Suppressor macrophage treated with lipopolysaccharide for 4 hours (primary cell): ENCODE measurements at regions not wholly inside any gene's neighbourhood (a gene's known extent, or its start where the extent isn't known, plus 50 kb on each side); places are given as distances from the start of the nearest gene placed in this dataset.
"Not testable (repeated sequence)": the region's sequence is repeated elsewhere in the genome, so short reads cannot be mapped to it uniquely, and the experiment has no call there.

ENCODE experiments used
- DNase-seq: peaks from one replicate; pipeline ENCODE4 v3.0.0-alpha.2; 2020

DNA sequence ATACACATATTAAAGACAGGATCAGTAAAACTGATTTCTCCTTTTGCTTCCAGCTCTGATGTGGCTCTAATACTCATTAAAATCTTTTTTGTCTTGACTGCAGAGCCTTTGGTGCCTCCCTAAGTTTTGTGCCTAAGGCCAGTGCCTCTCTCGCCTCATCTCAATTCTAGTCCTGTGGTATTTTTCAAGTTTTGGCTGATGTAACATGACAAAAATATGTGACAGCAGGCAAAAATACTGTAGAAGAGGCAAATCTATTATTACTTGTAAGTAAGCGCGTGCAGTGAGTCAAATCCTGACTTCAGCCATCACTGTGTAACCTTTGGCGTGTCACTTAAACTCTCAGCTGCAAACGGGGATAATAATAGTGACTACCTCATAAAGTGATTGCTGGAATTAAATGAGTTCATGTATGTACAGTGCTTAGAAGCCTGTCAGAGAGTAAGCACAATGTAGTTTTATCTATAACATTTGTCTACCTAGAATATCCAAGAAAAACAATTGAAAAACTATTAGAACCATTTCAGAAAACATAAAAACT lies 74.0 kb downstream of the MAB21L3 start:
- no peak for DNase-seq

DNA sequence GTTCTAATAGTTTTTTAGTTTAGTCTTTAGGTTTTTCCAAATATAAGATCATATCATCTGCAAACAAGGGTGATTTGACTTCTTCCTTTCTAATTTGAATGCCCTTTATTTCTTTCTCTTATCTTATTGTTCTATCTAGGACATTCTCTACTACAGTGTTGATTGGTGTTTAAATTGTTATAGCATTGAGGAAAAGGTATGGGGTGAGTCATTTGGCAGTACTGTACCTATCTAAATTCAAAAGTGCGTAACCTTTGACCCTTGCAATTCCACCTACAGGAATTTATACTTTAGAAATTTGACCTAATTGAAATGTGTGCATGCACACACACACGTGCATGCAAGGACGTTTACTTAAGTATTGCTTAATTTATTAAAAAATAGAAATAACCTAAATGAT lies 78.3 kb downstream of the MAB21L3 start:
- DNase-seq = no peak

DNA sequence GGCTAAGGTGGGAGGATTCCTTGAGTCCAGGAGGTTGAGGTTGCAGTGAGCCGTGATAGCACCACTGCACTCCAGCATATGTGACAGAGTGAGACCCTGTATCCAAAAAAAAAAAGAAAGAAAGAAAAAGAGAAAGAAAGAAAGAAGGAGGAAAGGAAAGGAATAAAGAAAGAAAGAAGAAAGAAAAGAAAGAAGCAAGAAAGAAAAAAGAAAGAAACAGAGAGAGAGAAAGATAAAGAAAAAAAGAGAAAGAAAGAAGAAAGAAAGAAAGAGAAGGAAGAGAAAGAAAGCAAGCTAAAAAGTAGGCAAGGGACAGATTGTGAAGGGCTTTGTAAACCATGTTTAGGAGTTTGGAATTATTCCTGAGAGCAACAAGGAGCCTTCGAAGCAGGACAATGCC lies 80.1 kb downstream of the MAB21L3 start:
- no peak for DNase-seq

DNA sequence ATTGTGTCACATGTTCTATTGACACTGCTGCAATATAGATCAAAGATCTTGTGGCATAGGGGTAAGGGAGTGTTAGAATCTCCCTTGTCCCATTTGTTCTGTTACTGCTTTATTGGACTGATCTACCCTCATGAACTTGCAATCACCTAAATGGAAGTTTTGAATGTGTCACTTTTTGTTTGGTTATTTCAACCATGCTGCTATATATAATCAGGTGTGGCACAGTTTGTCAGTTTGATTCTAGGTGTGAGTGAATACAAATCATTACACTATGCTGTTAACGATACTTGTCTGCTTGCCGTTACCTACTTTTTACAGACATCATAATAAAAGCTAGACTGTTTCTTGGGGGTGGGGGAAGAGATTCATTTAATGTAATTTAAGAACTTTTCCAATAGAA lies 82.6 kb downstream of the MAB21L3 start:
- DNase-seq = no peak

DNA sequence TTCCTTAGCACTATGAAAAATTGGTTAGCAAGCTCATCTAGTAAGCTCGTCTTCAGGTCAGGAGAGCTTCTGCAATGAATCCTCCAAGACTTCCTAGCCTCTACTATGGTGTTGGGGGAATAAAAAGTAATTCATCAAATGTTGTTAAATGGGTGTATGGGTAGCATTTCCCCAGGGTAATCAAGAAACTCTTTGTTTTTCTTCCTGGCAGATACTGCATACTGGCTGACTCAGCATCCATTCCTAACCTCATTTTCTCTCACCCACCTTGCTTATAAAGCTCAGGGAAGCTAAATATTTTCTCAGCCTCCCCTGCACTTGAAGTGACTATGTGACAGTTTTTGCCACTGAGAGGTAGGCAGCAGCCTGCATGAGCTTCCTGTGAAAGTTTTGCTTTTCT lies 83.4 kb downstream of the MAB21L3 start:
- no peak for DNase-seq

DNA sequence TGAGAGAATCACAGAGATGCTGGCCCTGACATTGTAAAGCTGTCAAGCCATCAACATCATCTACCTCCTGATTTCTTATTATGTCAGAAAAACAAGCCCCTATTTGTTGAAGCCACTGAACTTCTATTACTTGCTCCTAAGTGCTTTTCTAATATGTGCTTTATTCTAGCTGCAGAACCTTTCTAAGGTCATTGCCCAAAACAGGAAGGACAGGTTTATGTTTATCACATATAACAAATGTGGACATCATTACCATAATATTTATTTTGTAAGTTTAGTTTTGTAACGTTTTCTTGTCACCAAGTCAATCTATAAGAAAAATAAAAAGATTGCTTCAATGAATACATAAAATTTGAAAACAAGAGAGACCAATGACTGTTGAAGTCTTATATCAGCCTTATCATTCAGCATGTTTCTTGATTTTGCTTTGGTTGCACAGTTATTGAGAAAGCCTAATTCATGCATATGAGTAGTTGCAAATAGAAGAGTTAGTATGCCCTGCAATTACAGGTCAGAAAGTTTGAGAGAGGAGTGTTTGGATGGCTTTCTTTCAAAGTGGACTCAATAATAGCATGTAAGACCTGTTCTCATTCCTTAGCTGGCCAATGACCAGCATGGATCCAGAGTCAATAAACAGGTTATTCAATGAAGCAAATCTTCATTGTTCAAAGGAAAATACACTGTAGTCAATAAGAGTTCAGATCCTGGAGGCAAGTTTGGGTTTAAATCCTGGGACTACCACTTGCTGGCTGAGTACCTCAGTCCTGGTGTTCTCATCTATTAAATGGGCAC lies 84.1 kb downstream of the MAB21L3 start:
- DNase-seq = no peak

DNA sequence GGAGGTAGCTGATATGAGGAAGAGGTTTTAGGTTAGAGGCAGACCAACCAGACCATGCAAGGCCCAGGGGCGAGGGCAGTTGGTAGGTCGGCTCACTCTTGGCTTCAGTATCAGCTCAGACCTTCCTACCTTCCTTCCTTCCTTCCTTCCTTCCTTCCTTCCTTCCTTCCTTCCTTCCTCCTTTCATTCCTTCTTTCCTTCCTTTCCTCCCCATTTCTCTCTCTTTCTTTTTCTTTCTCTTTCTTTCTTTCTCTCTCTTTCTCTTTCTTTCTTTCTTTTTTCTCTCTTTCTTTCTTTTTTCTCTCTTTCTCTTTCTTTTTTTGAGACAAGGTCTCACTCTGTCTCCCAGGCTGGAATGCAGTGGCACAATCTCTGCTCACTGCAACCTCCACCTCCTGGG lies 89.1 kb downstream of the MAB21L3 start:
- DNase-seq = not testable (repeated sequence)

DNA sequence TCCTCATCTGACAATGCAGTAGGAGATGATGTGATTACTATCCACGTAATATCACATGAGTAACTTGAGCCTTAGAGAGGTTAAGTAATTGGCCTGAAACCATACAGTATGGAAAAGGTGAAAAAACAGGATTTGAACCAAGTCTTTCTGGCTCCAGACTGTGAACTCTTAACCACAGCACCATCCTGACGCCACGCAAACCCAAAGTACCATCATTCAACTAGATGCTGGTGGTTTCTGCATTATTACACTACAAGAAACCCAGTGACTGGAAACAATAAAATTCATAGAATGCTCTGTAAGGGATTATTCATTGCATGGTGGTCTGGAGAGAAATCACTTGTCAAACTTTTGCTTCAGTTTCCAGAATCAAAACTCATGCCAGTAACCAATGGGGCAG lies 90.7 kb downstream of the MAB21L3 start:
- no peak for DNase-seq

DNA sequence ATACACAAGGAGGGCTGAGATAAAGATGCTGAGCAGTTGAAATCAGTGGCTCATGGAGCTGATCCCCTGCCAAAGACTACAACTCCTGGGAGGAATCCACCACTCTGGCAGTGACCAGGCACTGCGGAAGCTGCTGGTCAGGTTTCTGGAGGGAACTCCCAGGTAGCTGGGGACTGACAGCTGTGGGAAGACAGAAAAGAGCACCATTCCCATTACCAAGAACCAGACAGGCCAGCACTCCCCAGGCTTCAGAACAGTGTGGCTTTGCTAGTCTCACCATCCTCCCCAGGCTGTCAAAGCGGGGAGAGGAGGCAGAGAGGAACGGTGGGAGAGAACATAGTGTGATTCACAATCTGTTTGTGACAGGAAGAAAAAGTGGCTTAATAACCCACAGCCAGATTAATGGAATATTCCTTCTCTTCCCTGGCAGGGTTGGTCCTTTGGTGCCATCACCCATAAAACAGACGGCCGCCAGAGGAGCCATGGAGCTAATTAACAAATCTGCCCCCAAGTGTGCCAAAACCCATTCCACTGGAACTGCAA lies 92.1 kb downstream of the MAB21L3 start:
- no peak for DNase-seq

DNA sequence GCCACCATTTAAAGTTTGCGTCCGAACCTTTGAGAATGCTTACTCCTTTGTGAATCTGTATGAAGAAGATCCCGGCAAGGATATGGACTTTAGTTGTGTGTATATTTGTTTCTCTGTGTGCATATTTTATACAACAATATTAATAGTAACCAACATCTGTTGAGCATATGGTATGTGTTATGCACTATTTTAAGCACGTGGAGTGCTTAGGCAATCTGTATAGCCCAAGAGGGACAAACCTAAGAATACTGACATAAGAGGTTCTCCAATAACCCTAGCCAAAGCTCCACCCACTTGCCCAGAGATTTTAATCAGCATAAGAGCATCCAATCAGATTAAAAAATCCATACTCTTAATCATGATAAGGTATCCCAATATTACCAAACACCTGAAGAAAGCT lies 92.7 kb downstream of the MAB21L3 start:
- DNase-seq = no peak

DNA sequence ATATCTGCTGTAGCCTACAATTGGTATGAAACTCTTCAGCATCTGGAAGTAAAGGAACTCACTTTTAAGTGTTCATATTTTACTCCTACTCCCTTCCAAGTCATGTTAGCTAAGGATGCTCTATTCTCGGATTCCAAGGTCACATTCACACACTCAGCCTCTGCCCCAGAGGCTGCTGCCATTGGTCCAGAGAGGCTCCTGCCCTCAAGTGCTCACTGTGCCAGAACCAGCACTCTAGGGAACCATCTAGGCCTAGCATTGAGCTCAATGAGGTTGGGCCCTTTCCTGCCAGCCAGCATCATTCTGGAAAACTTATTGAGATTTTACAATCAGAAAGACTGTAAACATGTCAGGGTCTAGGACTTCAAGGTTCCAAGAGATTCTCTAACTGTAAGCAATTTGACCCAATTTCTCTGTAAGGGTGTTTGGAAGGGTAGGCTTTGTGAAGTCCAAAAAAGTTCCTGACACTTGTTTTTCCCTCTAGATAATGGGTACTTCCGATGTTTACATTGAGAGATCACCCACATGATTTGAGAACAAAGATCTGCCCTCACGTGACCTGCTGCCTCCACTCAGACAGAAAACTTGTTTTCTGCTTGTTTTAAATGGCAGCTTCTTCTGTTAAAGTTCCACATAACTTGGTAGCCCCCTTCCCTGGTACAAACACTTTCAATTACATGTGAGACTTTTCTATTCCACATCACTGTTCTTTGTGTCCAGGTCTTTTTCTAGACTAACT lies 94.9 kb downstream of the MAB21L3 start:
- DNase-seq = no peak

DNA sequence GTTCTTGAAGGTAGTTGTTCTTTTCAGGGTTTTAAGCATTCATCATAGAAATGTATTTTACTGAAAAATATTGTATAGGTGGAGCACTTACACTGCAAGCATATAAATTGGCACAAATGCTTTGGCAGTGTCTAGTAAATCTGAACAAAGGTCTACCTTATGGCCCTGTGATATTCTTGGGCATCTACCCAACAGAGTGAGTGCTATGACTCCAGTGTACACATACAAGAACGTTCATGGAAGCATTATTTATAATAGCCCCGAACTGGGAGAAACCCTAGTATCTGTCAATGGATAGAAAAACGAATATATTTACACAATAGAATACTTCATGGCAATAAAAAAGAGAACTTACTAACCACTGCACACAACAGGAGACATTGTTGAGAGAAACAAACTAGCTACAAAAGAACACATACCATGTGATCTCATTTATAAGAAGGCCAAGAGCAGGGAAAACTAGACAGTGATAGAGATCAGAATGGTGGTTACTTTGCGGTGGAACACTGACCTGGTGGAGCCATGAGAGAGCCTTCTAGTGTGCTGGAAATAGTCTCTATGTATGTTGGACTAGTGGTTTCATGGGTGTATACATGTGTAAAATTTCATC lies 96.0 kb downstream of the MAB21L3 start:
- no peak for DNase-seq

DNA sequence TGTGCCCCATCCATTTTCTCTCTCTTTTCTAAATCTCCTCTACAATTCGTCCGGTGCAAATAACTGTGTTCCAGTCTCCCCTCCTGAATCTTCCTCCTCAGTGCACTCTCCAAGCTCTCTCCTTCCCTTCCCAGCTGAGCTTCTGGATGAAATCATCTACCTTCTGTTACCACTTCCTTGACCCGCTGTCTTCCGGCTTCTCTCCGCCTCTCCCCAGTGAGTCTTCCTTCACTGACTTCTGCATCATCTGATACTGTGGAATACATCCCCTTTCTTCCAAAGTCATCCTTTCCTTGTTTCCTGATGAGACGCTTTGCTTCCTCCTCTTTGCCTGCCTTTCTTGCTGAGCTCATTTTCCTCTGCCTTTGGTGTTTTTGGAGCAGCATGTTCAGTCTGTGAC lies 96.9 kb downstream of the MAB21L3 start:
- DNase-seq = no peak

DNA sequence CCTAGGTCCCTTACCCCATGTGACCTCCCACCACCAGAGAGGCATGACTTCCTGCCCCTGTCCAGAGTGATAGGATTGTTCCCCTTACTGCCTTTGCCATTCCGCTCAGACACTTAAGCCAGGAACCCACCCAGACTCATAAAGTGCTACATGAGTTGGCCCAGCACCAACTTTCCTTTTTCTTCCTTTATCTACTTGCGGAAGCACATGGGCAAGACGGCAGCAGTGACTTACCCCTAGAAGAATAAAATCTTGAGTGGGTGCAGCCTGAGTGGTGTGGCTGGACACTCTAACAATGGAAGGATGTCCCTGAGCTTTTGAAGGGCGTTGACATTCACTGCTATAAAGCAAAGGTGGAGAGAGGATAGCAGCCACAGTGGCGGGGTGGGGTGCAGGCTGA lies 100.1 kb downstream of the MAB21L3 start:
- no peak for DNase-seq

DNA sequence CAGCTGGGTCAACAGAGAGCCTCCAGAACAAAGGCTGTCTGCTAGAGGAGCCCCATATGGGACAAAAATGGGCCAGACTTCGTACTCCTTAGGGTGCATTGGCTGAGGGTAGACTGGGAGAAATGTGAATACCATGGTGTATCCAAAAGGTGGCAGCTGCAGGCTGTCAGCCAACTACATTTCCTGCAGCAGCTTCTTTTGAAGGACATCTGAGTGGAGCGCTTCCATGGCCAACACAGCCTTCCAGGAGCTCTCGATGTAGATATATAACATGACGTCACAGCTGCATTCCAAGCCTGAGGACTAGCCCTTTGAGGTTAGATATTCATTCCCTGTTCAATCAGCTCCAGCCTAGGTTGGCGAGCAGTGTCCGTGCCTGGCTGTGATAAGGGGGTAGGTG lies 107.7 kb downstream of the MAB21L3 start:
- no peak for DNase-seq

DNA sequence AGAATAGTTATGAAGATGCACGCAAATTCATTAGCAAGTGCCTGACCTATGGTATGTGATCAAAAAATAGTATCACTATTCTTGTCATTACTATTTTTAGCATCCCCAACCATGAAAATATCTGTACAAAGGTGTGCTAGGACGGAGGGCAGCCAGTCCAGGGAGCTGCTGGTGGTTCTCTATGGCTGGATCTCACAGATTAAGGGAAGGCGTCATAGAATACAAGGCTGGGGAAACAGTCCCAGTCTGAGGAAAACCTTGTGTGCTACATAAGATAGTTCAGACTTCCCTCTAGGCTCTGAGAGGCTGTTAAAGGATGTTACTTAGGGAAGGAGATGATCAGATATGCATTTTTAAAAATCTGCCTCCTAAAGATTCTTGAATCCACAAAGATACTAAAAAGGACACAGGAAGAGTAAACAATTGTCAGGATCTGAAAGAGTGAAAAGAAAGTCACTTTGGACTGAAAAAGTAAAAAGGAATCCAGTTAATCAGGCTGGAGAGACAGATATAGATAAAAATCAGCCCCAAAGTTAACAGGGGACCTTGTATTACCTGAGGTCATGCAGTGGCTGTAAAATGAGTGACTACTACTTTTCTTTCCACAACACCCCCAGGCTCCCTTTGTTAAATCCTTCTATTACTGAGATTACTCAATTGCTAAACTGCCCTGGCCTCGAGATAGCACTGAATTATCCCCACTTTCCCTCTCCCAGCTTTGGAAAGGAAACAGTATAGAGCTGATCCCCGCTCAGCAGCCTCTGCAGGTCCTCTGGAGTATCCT lies 108.6 kb downstream of the MAB21L3 start:
- no peak for DNase-seq

DNA sequence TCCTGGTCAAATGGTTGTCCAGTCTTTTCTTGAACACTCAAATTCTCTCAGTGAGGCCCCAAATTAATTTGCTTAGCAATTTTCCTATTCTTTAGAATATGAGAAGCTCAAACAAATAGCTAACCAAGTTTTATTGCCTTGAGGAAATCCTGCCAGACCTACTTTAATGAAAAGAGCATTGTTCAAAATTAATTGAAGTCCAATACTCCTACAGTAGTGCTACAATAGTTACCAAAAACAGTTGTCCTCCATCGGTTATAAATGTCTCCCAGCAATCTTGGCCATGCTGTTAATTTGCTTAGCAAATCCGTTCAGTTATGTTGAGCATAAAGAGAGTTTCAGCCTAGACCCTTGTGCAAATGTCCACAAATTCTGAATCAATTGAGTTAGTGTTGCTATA lies 112.9 kb downstream of the MAB21L3 start:
- no peak for DNase-seq

DNA sequence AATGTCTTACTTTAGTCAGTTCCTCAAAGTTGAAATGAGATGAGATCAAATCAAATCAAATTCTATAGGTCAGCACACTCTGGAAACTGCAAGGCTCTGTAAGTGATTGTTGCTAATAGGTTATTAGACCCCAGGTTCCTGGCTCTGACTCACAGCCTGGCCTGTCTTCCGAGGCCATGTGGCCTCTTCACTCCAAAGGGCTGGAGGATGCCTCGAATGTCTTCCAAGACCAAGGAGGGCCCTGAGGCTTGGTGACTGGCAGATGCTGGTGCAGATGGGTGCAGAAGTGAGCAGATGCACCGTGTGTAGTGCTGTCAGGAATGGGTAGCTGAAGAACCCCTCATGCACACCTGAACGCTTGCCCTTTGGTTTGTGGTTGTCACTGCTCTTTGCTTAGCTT lies 113.4 kb downstream of the MAB21L3 start:
- no peak for DNase-seq

DNA sequence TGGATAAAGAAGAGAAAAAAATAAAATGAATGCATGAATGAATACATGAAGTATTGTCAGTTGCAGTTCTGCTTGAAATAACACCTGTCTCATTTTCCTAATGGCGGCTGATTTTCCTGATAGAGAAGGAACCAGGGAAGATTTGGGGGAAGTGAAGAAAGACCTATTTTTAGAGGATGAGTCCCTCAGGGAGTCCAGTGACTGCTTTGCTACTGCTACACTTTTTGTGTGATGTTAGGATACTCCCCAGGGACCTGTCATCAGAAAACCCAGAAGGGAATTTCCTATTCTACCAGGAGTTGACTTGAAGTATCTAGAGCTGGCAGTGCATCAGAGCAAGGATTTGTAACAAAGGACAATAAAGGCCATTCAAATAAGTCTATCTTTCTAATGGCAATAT lies 114.8 kb downstream of the MAB21L3 start:
- peak; percentile 35 for DNase-seq

DNA sequence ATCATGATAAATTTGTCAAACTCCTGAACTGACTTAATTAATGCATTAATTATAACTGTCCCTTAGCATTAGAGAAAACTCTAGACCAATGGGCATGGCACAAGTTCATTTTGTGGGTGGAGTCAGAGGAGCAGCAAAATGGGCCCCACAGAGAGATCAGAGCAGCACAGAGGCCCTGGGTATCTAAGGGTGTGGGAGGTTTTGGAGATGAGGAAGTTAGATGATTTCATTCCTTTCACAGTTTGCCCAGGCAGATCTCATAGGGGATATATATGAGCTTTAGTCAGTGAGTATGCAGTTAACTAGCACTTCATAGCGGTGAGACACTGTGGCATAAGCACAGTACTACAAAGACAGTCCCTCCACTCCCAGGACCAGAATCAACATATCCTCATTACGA lies 117.3 kb downstream of the MAB21L3 start:
- DNase-seq = peak; percentile 59

DNA sequence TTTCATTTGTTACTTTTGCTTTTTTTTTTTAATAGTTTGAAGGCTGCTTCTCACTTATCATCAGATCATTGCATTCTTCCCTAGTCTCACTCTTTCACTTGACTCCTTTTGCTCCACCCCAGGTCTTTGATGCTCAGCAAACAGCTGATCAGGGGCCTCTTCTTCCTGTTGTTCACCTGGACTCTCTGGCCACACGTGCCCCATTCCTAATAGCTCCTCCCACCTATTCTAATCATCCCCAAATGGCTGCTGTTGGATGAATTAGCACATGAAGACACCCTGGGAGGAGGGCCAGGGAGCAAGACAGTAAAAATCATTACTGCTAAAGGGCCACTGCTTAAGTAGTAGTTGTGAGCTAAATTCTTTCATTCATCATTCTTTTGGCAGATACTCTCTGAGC lies 119.5 kb downstream of the MAB21L3 start:
- DNase-seq = no peak

DNA sequence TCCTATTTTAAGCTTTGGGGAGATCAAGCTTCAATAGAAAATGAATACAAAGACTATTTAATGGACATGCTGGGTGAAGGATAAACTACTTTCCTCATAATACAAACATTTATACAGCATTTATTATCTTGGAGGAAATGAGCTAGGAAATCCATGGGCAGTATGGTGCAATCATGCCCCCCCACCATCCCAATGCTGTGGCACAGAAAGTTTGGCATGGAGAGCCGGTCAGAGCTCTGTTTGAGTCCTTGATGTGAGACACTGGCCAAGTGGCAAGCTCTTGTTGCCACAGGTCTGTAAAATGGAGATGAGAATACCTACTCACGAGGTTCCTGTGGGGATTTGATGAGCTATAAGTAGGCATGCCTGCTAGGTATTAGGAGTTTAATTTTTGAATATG lies 120.6 kb downstream of the MAB21L3 start:
- no peak for DNase-seq

DNA sequence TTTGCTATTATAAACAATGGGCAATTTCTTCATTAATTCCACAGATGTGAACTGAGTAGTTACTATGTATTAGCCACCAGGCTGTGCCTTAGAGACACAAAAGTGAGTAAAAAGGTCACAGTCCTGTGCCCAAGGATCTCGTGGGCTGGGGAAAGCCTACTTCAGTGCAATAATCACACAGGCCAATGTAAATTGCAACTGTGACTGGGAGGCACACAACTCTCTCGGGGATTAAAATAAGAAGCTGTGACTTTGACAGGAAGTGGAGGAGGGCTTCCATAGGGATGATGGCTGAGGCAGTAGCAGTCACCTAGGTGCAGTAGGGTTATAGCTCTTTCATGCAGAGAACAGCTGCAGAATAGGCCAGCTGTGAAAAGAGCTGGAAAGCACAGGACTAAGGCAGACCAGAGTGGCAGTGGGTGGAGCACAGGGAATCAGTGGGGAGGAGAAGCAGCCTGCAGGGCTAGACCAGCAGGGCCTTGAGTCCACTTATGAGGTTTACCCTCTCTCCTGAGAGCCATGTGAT lies 121.9 kb downstream of the MAB21L3 start:
- DNase-seq = peak; percentile 39
